Bronchial epithelial cell (primary cell): ENCODE measurements at regions not wholly inside any gene's neighbourhood (a gene's known extent, or its start where the extent isn't known, plus 50 kb on each side); places are given as distances from the start of the nearest gene placed in this dataset.

Experiments
- DNase-seq: peaks from one replicate; pipeline ENCODE4 v3.0.0-alpha.2; 2010; ENCODE audit warnings: low read depth
- FAIRE-seq: peaks from 2 replicates; lab custom pipeline; 2011; peaks lifted over from hg19 to GRCh38; lab: Jason Lieb, UNC
- H3K27me3 ChIP-seq: 2 replicates; pipeline ENCODE4 v1.5.1; 2011; ENCODE audit warnings: low read length; ENCODE audit not compliant: control insufficient read depth, insufficient read depth
- H3K36me3 ChIP-seq: 2 replicates; pipeline ENCODE4 v1.5.1; 2011; ENCODE audit warnings: low read length; ENCODE audit not compliant: control insufficient read depth, insufficient read depth
- H3K4me3 ChIP-seq: 2 replicates; pipeline ENCODE4 v1.5.1; 2011; ENCODE audit warnings: mild to moderate bottlenecking, low read depth, low read length, control low read depth
- TF ChIP-seq, protein P1 (sequence below): IDR thresholded peaks from 2 replicates; pipeline ENCODE4 v1.5.1; 2011; ENCODE audit warnings: mild to moderate bottlenecking, moderate library complexity, low read length, control low read depth, inconsistent platforms; ENCODE audit not compliant: insufficient read depth, severe bottlenecking

DNA sequence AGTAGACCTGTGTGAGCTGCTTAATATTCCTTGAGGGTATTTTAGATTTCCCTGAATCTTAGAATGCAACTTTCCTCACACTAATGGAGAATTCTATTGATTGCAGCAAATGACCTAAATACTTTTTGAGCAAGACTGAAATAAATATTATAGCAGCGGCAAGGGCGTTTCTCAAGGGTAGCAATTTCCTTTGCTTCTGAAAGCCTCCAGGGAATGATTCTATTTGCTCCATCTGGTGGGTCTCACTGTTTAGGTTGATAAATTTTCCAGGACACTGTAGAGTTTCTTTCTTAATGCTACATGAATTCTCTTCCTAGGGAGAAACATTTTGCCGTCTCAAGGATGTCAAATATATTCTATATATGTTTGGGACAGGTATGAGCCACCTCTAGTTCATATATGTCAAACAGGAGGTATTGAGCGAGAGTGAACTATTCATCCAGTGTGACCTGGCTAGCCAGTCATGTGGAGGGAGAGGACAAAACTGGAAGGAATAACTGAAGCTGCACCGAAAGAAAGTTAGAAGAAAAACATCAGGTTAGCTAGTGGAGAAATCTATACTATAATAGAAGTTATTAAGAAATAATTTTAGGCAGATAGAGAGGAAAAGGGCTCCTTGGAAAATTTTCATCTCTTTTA lies 57.9 kb upstream of the FZD8 start:
- H3K27me3 ChIP-seq: no peaks in the 10 kb centered on the region
- no peak for FAIRE-seq
- no peak for DNase-seq
- H3K4me3 ChIP-seq: no peak overlapping the region
- no peaks in the 10 kb centered on the region for H3K36me3 ChIP-seq
- TF ChIP-seq, protein P1, sequence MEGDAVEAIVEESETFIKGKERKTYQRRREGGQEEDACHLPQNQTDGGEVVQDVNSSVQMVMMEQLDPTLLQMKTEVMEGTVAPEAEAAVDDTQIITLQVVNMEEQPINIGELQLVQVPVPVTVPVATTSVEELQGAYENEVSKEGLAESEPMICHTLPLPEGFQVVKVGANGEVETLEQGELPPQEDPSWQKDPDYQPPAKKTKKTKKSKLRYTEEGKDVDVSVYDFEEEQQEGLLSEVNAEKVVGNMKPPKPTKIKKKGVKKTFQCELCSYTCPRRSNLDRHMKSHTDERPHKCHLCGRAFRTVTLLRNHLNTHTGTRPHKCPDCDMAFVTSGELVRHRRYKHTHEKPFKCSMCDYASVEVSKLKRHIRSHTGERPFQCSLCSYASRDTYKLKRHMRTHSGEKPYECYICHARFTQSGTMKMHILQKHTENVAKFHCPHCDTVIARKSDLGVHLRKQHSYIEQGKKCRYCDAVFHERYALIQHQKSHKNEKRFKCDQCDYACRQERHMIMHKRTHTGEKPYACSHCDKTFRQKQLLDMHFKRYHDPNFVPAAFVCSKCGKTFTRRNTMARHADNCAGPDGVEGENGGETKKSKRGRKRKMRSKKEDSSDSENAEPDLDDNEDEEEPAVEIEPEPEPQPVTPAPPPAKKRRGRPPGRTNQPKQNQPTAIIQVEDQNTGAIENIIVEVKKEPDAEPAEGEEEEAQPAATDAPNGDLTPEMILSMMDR: no peak

DNA sequence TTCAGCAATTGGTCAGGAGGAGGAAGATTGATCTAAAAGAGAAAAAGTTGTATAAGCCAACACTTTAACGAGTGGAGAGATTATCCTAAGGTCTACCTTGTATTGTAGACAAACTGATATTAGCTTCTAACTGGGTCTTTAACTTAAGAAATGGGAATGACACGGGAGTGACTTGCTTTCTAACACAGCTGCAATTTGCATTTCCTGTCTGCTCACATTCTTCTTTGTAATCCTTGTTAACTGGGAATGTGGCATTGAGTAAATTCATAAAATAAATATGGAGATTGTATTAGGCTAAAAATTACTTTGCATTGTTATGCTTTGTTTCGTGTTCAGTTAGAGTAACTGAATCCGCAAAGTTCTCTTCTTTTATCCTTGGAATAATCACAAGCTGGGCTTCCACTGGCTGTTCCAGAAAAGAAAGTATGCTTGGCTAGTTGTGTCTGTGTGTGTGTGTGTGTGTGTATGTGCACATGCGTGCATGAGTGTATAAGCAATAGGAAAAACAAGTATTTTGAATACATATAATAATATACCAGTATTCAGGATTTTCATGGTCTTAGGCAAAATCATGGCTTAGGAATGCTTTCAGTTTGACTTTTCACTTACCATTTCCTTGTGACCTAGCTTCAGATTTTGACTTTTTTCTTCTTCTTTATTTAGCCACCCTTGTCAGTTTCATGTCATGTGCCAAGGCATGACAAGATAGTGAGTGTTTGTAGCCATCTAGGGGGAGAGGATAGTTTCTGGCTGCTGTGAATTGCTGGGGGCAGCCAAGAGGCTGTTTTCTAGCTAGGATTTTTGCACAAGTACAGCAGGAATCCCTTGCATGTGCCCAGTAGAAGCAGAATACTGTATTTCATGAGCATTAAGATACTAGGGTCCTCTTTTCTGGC lies 54.5 kb upstream of the FZD8 start:
- TF ChIP-seq, protein P1: no peak
- peaks cover 2% of the 10 kb centered on the region for H3K27me3 ChIP-seq
- no peak for FAIRE-seq
- H3K4me3 ChIP-seq: no peak overlapping the region
- H3K36me3 ChIP-seq: no peaks in the 10 kb centered on the region
- no peak for DNase-seq

- Histone ChIP-seq H3K36me3 (no peaks in the 10 kb centered on the region), H3K4me3 (no peak overlapping the region), H3K27me3 (peaks cover 2% of the 10 kb centered on the region)
- FAIRE-seq (no peak), DNase-seq (no peak)
- TF ChIP-seq, protein P1: no peak
Observed at GRCh38 chr10:35693800-35694199, 51.7 kb upstream of the FZD8 start.
